ENCODE measurements at regions not wholly inside any gene's neighbourhood (a gene's known extent, or its start where the extent isn't known, plus 50 kb on each side); places are given as distances from the start of the nearest gene placed in this dataset.

DNA sequence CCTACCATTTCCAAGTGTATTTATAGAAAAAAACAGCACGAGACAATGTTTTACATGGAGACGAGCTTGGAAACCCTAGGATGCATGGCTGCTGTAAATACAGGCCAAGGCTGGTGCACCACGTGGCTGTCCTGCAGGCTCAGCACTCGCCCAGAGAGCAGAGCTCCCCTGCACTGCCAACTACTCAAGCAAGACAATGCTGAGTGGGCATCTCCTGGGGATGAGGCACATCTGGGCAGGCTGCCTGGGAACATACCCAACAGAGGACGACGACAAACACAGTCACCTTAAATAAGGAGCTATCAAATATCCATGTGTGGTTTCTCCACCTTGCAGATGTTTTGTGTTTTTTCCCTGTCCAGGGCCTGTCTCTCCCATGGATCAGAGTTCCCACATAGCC lies 128.3 kb upstream of the PRMT8 start:
- H3K36me3 Mint-ChIP-seq = no peaks in the 10 kb centered on the region
- H3K9me3 Mint-ChIP-seq = no peaks in the 10 kb centered on the region
- peaks cover 0 to 2% of the 10 kb centered on the region in 2 donors for H3K4me1 Mint-ChIP-seq
- H3K27me3 Mint-ChIP-seq (ENCODE audit: low read depth in 3 of 3) = peaks cover 6 to 11% (median 11%) of the 10 kb centered on the region in 3 donors
- no peak for DNase-seq
- H3K27ac Mint-ChIP-seq = no peak overlapping the region
- H3K4me3 Mint-ChIP-seq = no peak overlapping the region

DNA sequence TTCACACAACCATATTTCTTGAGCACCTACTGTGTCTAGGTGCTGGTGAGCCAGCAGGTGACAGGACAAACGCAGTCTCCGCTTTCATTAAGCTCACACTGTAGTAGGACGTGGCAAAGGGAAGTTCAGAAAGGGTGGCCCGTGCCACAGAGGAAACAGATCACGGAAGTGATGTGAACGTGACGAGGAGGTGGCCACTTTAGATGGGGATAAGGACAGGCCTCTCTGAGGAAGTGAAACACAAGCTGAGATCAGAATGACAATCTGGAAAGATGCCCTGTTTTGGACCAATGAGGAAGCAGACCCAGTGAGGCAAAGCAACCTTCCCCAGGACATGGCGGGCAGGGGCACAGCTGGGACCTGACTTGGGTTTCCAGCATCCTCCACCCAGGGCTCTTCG lies 127.4 kb upstream of the PRMT8 start:
- no peak overlapping the region for H3K27ac Mint-ChIP-seq
- no peak overlapping the region for H3K4me3 Mint-ChIP-seq
- H3K36me3 Mint-ChIP-seq = no peaks in the 10 kb centered on the region
- H3K4me1 Mint-ChIP-seq = peaks cover 0 to 2% of the 10 kb centered on the region in 2 donors
- no peak for DNase-seq
- no peaks in the 10 kb centered on the region for H3K9me3 Mint-ChIP-seq
- peaks cover 6 to 11% (median 11%) of the 10 kb centered on the region in 3 donors for H3K27me3 Mint-ChIP-seq (ENCODE audit: low read depth in 3 of 3)

DNA sequence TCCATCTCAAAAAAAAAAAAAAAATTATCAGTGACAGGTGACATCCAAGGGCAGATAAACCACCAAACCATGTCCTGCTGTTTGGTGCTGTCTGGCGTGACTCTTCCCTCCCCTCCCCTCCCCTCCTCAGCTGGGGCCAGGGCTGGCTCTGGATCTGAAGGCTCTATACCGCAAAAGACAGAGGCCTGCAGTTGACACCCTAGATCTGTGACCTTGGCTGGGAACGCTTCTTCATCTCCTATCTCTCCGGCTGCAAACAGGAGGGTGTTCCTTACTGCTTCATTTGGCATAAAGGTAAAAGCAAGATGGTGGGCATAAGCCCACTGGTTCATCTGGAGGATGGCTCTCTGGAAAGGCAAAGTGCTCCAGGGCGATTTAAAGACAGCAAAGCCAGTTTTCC lies 126.8 kb upstream of the PRMT8 start:
- Mint-ChIP-seq H3K4me3 (no peak overlapping the region), H3K4me1 (peaks cover 0 to 2% of the 10 kb centered on the region in 2 donors)

DNA sequence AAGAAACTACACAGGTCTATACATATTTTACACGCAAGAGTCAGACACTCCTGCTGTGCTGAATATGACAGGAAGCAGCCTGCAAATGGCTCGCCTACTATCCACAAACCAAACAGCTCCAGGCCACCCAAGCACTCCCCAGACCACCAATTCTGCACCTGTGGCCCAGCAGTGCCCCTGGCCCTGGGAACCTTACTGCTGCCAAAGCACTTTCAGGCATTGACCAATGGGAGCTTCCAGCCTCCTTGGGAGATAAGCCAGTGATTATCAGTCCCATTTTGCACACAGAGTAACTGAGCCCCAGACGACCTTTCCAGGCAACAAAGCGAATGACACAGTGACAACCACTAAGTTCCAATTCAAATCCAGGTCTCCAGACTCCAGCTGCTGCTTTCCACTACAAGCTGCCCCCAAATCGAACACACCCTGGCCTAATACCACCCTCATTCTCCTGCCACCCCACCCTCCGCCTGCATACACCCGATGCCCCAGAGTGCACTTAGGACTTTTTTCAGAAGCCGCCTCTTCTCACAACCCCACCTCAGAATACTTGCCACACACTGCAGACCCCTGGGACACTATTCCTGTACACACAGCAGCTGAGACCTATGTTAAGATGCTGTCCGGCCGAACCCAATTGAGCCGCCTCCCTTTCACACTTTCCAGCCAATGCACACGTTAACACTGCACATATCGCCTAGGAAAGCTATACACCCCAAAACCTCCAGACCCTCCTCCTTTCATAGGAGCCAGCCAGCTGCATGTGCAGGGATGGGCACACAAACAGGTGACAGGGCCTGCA lies 126.1 kb upstream of the PRMT8 start:
- Mint-ChIP-seq H3K27me3 (ENCODE audit: low read depth in 3 of 3) (peaks cover 3 to 11% (median 10%) of the 10 kb centered on the region in 3 donors), H3K9me3 (no peaks in the 10 kb centered on the region), H3K27ac (no peak overlapping the region), H3K4me3 (no peak overlapping the region), H3K36me3 (no peaks in the 10 kb centered on the region), H3K4me1 (peaks cover 0 to 2% of the 10 kb centered on the region in 2 donors)
- no peak for DNase-seq

More for the DNA sequence above, 126.8 kb upstream of the PRMT8 start:
- no peak overlapping the region for H3K27ac Mint-ChIP-seq
- no peaks in the 10 kb centered on the region for H3K9me3 Mint-ChIP-seq
- no peak for DNase-seq
- H3K27me3 Mint-ChIP-seq (ENCODE audit: low read depth in 3 of 3) = peaks cover 4 to 11% (median 11%) of the 10 kb centered on the region in 3 donors
- no peaks in the 10 kb centered on the region for H3K36me3 Mint-ChIP-seq

DNA sequence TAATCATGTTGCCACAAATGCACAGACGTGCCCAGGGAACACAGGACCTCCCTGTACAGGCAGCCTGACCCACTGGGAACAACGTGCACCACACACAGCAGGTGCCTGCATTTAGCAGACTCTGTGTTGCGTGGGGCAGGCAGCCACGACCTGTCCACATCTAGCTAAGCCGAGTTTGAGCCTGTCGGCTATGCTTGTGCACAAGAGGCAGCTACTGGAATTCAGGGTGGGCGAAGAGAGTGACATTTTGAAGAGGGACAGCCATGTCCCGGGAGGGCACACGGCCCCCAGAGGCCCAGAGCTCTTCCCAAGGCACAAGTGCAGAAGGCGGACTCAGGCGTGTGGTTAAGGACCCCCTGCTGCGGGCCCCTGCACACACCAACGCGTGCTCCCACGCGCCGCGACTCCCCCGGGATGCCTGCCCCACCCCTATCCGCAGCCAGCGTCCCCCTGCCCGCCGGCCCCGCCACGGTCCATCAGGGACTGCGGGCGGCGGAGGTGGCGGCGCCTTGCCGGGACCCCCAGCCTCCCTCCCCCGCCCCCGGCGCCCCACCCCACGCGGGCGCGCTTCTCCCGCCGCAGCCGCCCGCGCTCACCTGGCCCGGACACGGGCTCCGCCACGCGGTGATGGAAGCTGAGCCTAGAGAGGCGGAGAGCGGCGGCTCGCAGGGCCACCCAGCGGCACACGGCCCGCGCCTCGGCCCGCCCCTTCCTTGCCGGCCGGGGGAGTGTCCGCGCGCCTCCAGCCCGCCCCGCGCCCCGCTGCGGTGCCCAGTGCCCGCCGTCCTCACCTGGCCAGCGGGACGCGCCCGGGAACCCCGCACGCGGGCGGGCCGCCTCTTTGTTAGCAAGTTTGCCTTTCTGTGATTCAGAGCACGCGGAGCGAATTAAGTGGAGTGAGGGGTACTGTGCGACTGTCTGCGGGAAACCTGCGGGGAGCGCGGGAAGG lies 125.3 kb upstream of the PRMT8 start:
- no peak for DNase-seq
- no peak overlapping the region for H3K27ac Mint-ChIP-seq
- H3K36me3 Mint-ChIP-seq = no peaks in the 10 kb centered on the region
- H3K4me1 Mint-ChIP-seq = peaks cover 0 to 2% of the 10 kb centered on the region in 2 donors
- H3K9me3 Mint-ChIP-seq = no peaks in the 10 kb centered on the region
- H3K27me3 Mint-ChIP-seq (ENCODE audit: low read depth in 3 of 3) = peaks cover 3 to 9% (median 6%) of the 10 kb centered on the region in 3 donors
- no peak overlapping the region for H3K4me3 Mint-ChIP-seq

DNA sequence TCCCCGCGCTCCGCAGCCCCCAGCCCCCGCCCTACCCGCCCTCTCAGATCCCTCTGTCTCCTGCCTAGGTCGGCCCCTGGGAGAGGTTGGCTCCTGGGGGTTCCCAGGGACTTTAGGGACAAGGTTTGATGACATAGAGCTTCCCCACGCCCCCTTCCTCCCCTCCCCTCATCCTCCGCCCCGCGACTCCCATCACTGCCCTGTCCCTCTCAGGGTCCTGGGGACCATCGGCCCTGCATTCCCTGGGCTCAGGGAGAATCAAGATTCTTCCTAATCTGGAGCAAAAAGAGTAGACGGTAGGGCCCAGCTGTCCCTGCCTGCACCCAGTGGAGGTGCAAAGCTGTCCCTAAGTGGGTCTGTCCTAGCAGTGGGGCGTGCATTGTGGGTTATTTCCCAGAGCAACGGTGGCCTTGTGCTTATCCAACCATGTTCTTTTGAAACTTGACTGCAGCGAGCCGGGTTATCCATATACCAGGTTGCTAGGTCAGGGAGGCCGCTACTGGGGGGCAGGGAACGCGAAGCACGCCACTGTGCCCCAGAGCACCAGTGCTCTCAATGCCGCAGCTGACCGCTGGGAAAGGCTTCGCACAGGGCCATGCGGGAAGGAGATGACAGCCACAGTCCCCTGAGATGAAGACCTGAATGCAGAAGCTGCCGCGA lies 124.4 kb upstream of the PRMT8 start:
- H3K27me3 Mint-ChIP-seq (ENCODE audit: low read depth in 3 of 3) = peaks cover 3 to 9% (median 6%) of the 10 kb centered on the region in 3 donors
- H3K9me3 Mint-ChIP-seq = no peaks in the 10 kb centered on the region
- DNase-seq = no peak
- no peak overlapping the region for H3K4me3 Mint-ChIP-seq
- no peaks in the 10 kb centered on the region for H3K36me3 Mint-ChIP-seq
- H3K4me1 Mint-ChIP-seq = peaks cover 0 to 2% of the 10 kb centered on the region in 2 donors
- H3K27ac Mint-ChIP-seq = no peak overlapping the region

DNA sequence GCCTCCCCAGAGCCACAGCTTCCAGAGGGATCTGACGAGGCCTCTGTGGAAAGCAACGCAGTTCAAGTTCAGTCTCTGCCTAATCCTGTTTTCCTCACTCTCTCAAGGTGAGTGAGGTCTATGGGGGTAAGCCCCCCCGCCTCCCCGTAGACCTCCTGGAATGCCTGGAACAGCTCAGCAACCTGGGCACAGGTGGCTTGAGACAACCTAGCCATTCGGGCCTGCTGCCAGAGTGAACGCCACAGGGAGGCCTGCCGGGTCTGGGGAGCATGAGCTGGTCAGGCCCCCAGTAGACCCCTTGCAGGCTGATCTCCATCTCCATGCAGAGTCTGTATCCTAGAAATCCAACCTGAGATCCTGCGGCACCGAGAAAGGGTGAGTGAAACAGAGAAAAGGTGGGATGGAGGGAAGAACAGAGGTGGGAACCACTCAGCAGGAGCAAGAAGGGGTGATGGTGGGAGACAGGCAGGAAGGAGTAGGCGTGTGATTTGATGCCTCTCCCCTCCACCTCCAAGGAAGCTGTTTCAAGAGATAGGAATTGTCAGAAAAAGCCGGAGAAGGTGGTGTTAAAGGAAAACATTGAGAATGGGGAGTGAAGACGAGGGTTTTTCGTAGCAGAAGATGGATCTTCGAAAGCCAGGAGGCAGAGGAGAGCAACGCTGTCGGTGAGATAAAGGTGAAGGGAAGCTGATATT lies 123.1 kb upstream of the PRMT8 start:
- Mint-ChIP-seq H3K27me3 (ENCODE audit: low read depth in 3 of 3) (peaks cover 3 to 9% (median 6%) of the 10 kb centered on the region in 3 donors), H3K27ac (no peak overlapping the region), H3K9me3 (no peaks in the 10 kb centered on the region), H3K36me3 (no peaks in the 10 kb centered on the region), H3K4me3 (no peak overlapping the region), H3K4me1 (peaks cover 0 to 2% of the 10 kb centered on the region in 2 donors)
- DNase-seq = no peak

DNA sequence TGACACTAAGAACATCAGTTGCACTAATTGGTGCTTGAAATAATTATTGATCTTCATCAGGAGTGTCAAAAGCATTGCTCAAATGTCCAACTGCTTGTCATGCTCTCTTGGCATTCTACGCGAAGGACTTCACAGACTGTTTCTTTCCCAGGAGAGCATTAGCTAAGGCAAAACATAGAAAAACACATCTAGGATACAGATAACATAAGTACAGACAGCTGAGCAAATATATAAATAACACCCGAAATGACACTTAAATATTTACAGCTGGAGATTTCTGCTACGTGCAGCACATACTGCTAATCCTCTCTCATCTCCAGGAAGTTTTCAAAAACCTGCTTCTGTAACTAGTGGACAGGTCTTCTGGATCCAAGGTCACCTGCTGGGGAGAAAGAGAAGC lies 120.0 kb upstream of the PRMT8 start:
- no peak overlapping the region for H3K27ac Mint-ChIP-seq
- H3K36me3 Mint-ChIP-seq = no peaks in the 10 kb centered on the region
- no peaks in the 10 kb centered on the region for H3K4me1 Mint-ChIP-seq
- H3K27me3 Mint-ChIP-seq (ENCODE audit: low read depth in 3 of 3) = peaks cover 0 to 4% (median 0%) of the 10 kb centered on the region in 3 donors
- no peak for DNase-seq
- no peaks in the 10 kb centered on the region for H3K9me3 Mint-ChIP-seq
- no peak overlapping the region for H3K4me3 Mint-ChIP-seq

DNA sequence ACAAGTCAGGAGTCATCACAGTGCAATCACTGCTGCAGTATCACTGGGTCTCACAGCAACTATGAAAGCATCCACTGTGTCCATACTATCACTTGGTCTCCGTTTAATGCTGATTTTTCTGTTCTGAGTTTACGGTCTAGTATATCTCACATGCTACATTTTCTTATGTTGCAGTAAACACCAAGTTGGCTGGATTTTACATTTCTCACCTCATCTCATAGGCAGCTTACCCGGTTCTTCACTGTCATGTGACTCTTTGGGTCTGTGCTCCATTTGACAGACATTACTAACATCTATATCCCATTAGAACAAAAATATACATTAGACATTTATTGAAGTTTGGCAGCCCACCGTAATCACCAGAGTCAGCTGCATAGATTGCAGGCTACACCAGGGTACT lies 115.7 kb upstream of the PRMT8 start:
- no peak for DNase-seq
- peaks cover 0 to 1% (median 0%) of the 10 kb centered on the region in 6 donors for H3K9me3 Mint-ChIP-seq
- H3K27me3 Mint-ChIP-seq (ENCODE audit: low read depth in 3 of 3) = peaks cover 0 to 5% (median 5%) of the 10 kb centered on the region in 3 donors
- no peak overlapping the region for H3K27ac Mint-ChIP-seq
- H3K4me1 Mint-ChIP-seq = no peaks in the 10 kb centered on the region
- no peak overlapping the region for H3K4me3 Mint-ChIP-seq
- H3K36me3 Mint-ChIP-seq = no peaks in the 10 kb centered on the region

DNA sequence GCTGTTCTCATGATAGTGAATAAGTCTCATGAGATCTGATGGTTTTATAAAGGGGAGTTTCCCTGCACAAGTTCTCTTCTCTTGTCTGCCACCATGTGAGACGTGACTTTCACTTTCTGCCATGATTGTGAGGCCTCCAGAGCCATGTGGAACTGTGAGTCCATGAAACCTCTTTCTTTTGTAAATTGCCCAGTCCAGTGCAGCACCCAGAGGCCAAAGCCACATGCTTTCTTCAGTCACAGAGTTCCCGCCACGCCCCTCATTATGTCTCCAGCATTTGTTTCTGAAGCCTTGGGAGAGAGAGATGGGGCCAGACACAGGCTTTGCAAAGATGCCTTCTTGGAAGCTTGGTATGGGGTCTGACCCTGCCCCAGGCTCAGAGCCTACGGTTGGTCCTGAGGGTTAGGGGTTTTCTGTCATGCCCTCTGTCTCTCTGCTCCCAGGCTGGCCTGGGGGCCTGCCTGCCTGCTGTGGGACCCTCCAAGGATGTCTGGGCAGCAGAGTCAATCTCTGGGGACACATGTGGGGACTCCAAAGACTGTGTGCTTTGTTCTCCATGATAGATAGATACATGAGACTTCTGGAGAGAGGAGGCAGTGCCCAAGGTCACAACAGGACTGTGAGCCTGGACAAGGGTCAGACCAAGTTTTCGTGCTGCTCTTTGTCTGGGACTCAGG lies 114.1 kb upstream of the PRMT8 start:
- Mint-ChIP-seq H3K4me1 (no peaks in the 10 kb centered on the region), H3K4me3 (no peak overlapping the region), H3K27ac (no peak overlapping the region), H3K27me3 (ENCODE audit: low read depth in 3 of 3) (peaks cover 0 to 5% (median 5%) of the 10 kb centered on the region in 3 donors), H3K9me3 (peaks cover 0 to 1% (median 0%) of the 10 kb centered on the region in 6 donors), H3K36me3 (no peaks in the 10 kb centered on the region)
- DNase-seq = no peak

DNA sequence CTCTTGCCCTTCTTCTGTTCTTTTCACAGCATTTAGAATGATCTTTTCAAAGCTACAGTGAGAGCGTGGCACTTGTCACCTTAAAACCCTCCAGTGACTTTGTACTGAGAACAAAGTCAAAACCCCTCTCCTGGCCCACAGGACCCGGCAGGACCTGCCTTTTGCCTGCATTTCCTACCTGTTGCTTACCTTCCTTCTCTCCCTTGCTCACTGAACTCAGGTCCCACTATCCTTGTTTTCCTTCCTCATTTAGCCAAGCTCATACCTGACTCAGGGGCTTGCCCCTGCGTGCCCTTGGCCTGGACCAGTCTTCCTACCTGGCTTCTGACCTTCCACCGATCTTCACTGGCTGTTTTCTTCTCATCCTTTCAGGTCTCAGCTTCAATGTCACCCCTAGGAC lies 112.3 kb upstream of the PRMT8 start:
- Mint-ChIP-seq H3K9me3 (peaks cover 0 to 1% (median 0%) of the 10 kb centered on the region in 6 donors), H3K4me1 (no peaks in the 10 kb centered on the region), H3K27ac (no peak overlapping the region), H3K27me3 (ENCODE audit: low read depth in 3 of 3) (peaks cover 0 to 5% (median 5%) of the 10 kb centered on the region in 3 donors), H3K4me3 (no peak overlapping the region), H3K36me3 (no peaks in the 10 kb centered on the region)
- no peak for DNase-seq

DNA sequence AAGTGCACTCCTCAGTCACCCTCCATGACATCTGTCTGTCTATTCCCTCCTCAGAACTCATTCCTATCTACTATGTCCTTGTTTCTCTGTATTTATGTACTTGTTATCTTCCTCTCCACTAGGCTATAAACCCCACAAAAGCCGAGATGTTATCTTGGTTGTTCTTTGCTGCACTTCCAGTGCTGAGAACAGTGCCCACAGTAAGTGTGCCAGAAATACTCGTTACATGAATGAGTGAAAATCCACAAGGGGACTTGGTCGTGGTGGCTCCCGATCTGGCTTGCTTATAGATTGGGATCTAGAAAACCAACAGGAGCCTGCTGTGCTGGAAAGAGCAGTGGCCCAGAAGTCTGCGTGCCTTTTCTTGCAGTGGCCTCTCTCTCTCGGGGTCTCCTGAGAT lies 111.9 kb upstream of the PRMT8 start:
- no peak overlapping the region for H3K27ac Mint-ChIP-seq
- no peaks in the 10 kb centered on the region for H3K36me3 Mint-ChIP-seq
- H3K9me3 Mint-ChIP-seq = peaks cover 0 to 1% (median 0%) of the 10 kb centered on the region in 6 donors
- H3K4me3 Mint-ChIP-seq = no peak overlapping the region
- no peaks in the 10 kb centered on the region for H3K4me1 Mint-ChIP-seq
- peaks cover 0 to 5% (median 5%) of the 10 kb centered on the region in 3 donors for H3K27me3 Mint-ChIP-seq (ENCODE audit: low read depth in 3 of 3)
- DNase-seq = no peak
